GM12873 (cell line): ENCODE measurements at regions not wholly inside any gene's neighbourhood (a gene's known extent, or its start where the extent isn't known, plus 50 kb on each side); places are given as distances from the start of the nearest gene placed in this dataset.

Experiments
- CTCF ChIP-seq: IDR thresholded peaks from 2 replicates; pipeline ENCODE4 v1.5.1; 2012; ENCODE audit warnings: low read depth, mild to moderate bottlenecking, moderate library complexity, low read length, control low read depth; ENCODE audit not compliant: insufficient read depth; ENCODE audit errors: missing control alignments

GRCh38 chr22:47767403-47767802, 1005.0 kb downstream of the TBC1D22A start:
- no peak for TF ChIP-seq CTCF

- no peak for TF ChIP-seq CTCF
Measured at GRCh38 chr22:47765757-47766156, 1003.3 kb downstream of the TBC1D22A start.

- no peak for TF ChIP-seq CTCF
Measured at GRCh38 chr22:47762141-47762540, 999.7 kb downstream of the TBC1D22A start.

DNA sequence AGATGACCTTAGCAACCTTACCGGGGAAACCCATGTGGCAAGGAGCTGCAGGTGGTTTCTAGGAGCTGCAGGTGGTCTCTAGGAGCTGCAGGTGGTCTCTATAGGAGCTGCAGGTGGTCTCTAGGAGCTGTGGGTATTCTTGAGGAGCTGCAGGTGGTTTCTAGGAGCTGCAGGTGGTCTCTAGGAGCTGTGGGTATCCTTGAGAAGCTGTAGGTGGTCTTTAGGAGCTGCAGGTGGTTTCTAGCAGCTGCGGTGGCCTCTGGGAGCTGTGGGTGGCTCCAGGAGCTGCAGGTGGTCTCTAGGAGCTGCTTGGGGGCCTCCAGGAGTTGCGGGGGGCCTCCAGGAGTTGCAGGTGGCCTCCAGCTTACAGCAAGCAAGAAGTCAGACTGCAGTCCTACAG, 997.5 kb downstream of the TBC1D22A start:
- TF ChIP-seq CTCF, result no peak

DNA sequence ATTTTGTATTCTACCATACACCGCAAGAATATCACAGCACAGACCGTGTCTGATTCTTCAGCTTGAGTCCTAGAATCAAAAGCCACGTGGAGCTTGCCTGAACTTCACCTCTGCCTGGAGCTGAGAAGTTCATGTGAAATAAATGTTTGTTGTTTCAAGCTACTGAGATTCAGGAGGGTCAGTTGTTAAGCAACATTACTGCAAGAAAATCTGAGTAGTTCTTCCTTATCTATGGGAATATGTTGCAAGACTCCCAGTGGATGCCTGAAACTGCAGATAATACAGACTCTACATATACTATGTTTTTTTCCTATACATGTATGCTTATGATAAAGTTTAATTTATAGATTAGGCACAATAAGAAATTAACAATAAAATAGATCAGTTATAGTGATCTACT, 995.3 kb downstream of the TBC1D22A start:
- no peak for TF ChIP-seq CTCF

DNA sequence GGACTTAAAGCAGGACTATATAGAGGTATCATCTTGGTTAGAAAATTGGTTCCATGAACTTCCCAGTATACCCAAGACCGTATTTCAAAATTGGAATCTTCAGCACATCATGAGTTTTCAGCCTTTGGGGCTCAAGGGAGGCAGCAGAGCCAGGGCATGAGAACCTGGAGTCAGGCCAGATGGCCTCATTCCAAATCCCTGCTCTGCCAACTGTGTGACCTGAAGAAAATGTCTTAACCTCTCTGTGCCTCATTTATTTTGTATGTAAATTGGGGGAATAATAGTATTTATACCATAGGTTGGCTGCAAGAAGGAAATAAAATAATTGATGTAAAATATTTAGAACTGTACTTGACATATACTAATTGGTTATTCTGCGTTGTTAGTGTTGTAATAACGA, 987.6 kb downstream of the TBC1D22A start:
- TF ChIP-seq CTCF, result no peak

- TF ChIP-seq CTCF, result no peak
Measured at GRCh38 chr22:47748957-47749356, 986.5 kb downstream of the TBC1D22A start.
